Hepatocyte (in vitro differentiated cells): ENCODE measurements at regions not wholly inside any gene's neighbourhood (a gene's known extent, or its start where the extent isn't known, plus 50 kb on each side); places are given as distances from the start of the nearest gene placed in this dataset. TPM values are rescaled to one million over a fixed set of nuclear protein-coding genes. Genes with fewer than 3 reads are reported as not detected.

Source experiments
- DNase-seq: peaks from one replicate; pipeline ENCODE4 v3.0.0-alpha.2; 2016; ENCODE audit warnings: low spot score
- H2AFZ ChIP-seq: fragments of 200-600 bp; sonication (generic); 2 replicates; pipeline ENCODE4 v1.6.0; 2016; ENCODE audit warnings: antibody characterized with exemption, mild to moderate bottlenecking
- H3K27ac ChIP-seq: fragments of 200-600 bp; sonication (generic); 2 replicates; pipeline ENCODE4 v1.5.1; 2016; ENCODE audit warnings: mild to moderate bottlenecking
- H3K27me3 ChIP-seq: fragments of 200-600 bp; sonication (generic); 2 replicates; pipeline ENCODE4 v1.6.1; 2016
- H3K36me3 ChIP-seq: fragments of 200-600 bp; sonication (generic); replicated peaks from 2 replicates; pipeline ENCODE4 v1.5.1; 2016; ENCODE audit warnings: low read depth; ENCODE audit not compliant: insufficient read depth
- H3K4me1 ChIP-seq: fragments of 200-600 bp; sonication (generic); 2 replicates; pipeline ENCODE4 v1.5.1; 2016; ENCODE audit warnings: mild to moderate bottlenecking, moderate library complexity; ENCODE audit not compliant: insufficient read depth
- H3K4me2 ChIP-seq: fragments of 200-600 bp; sonication (generic); 2 replicates; pipeline ENCODE4 v1.6.0; 2016
- H3K4me3 ChIP-seq: fragments of 200-600 bp; sonication (generic); 2 replicates; pipeline ENCODE4 v1.5.1; 2016; ENCODE audit warnings: mild to moderate bottlenecking
- H3K79me2 ChIP-seq: fragments of 200-600 bp; sonication (generic); 2 replicates; pipeline ENCODE4 v1.6.0; 2017; ENCODE audit warnings: mild to moderate bottlenecking
- H3K9me2 ChIP-seq: fragments of 200-600 bp; sonication (generic); replicated peaks from 2 replicates; pipeline ENCODE4 v1.6.0; 2017; ENCODE audit warnings: mild to moderate bottlenecking; ENCODE audit not compliant: insufficient read depth
- H3K9me3 ChIP-seq: fragments of 200-600 bp; sonication (generic); 2 replicates; pipeline ENCODE4 v1.5.1; 2016; ENCODE audit warnings: low read depth, mild to moderate bottlenecking
- H4K20me1 ChIP-seq: fragments of 200-600 bp; sonication (generic); 2 replicates; pipeline ENCODE4 v1.6.0; 2016; ENCODE audit warnings: mild to moderate bottlenecking; ENCODE audit not compliant: insufficient read depth, poor library complexity, severe bottlenecking
- EZH2 ChIP-seq: fragments of 200-600 bp; sonication (generic); IDR thresholded peaks from 2 replicates; pipeline ENCODE4 v1.6.1; 2016; ENCODE audit warnings: antibody characterized with exemption, mild to moderate bottlenecking, borderline replicate concordance
- EZH2phosphoT487 ChIP-seq: fragments of 200-600 bp; sonication (generic); IDR thresholded peaks from one replicate; pipeline ENCODE4 v1.6.1; 2018; ENCODE audit warnings: antibody characterized with exemption, mild to moderate bottlenecking, low read depth, moderate library complexity; ENCODE audit not compliant: unreplicated experiment, severe bottlenecking
- WGBS: methylation state at CpG from one replicate; pipeline ENCODE4 v1.1.6; 2016; ENCODE audit warnings: low lambda C conversion rate; ENCODE audit errors: missing lambda C conversion rate; 5-methylcytosine and 5-hydroxymethylcytosine counted together
- small RNA-seq: library from RNA; depleted of rRNA; stranded (forward); fragments of <200 nt; gene quantifications from one replicate; pipeline ENCODE3, GENCODE V24; 2014
- TF ChIP-seq, protein P1 (sequence below): fragments of 200-600 bp; sonication (generic); IDR thresholded peaks from 2 replicates; pipeline ENCODE4 v1.5.1; 2016; ENCODE audit warnings: antibody characterized with exemption, mild to moderate bottlenecking; ENCODE audit not compliant: poor library complexity

DNA sequence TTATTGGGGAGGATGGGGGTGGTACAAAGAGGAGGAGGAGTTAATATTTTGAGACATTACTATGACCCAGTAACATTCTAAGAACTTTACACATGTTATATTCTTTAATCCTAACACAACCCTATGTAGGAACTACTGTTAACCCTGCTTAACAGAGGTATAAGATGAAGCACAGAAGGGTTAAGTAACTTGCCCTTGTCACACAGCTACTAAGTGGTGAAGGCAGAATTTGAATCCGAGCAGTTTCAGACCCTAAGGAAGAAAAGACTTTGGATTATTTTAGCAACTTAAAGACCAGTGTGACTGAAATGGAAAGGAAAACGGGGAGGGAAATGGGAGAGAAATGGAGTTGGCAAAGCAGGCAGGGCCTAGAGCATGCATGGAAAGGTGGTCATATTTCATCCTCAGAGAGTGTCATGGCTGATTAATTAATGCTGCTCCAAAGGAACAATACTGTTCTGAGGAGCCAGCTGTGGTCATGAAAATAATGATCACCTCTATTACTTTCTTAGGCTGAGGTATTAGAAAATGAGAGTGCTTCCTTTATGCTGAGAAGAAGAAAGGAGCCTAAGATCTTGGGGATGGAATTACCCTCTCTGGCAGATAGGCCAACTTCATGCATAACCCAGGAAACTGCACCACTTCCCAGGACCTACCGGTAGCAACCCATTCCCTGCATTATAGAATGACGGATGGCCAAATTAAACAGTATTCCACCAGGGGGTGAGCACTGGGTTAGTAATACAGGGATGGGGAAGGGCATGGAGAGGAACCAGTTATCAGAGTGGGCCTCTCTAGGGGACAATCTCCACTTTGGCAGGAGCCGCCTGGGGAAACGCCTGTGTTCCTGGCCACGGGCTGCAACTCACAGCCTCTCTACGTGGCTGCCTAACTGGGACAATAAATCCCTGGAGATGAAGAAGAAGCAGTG is 50.1 kb upstream of the TNFAIP3 start:
- no peak overlapping the region for H3K27ac ChIP-seq
- WGBS = 88% methylated on average over 8 of the region's 8 CpGs

More for the DNA sequence above, 50.1 kb upstream of the TNFAIP3 start:
- no peak overlapping the region for H2AFZ ChIP-seq
- H3K79me2 ChIP-seq = no peaks in the 10 kb centered on the region
- no peaks in the 10 kb centered on the region for H4K20me1 ChIP-seq
- H3K27me3 ChIP-seq = no peaks in the 10 kb centered on the region
- TF ChIP-seq, protein P1, sequence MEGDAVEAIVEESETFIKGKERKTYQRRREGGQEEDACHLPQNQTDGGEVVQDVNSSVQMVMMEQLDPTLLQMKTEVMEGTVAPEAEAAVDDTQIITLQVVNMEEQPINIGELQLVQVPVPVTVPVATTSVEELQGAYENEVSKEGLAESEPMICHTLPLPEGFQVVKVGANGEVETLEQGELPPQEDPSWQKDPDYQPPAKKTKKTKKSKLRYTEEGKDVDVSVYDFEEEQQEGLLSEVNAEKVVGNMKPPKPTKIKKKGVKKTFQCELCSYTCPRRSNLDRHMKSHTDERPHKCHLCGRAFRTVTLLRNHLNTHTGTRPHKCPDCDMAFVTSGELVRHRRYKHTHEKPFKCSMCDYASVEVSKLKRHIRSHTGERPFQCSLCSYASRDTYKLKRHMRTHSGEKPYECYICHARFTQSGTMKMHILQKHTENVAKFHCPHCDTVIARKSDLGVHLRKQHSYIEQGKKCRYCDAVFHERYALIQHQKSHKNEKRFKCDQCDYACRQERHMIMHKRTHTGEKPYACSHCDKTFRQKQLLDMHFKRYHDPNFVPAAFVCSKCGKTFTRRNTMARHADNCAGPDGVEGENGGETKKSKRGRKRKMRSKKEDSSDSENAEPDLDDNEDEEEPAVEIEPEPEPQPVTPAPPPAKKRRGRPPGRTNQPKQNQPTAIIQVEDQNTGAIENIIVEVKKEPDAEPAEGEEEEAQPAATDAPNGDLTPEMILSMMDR = no peak
- TF ChIP-seq EZH2phosphoT487 = no peak
- no peak for TF ChIP-seq EZH2
- DNase-seq = no peak
- H3K4me1 ChIP-seq = peaks cover 5% of the 10 kb centered on the region
- no peaks in the 10 kb centered on the region for H3K9me2 ChIP-seq
- H3K4me2 ChIP-seq = no peak overlapping the region
- no peak overlapping the region for H3K4me3 ChIP-seq
- H3K9me3 ChIP-seq = no peaks in the 10 kb centered on the region
- no peaks in the 10 kb centered on the region for H3K36me3 ChIP-seq

Small RNA genes in the stretch of these regions (small RNA-seq; reads per million reads assigned to genes)
- not detected for gene RF00019
